CD4-positive, alpha-beta T cell (primary cell): ENCODE measurements at regions not wholly inside any gene's neighbourhood (a gene's known extent, or its start where the extent isn't known, plus 50 kb on each side); places are given as distances from the start of the nearest gene placed in this dataset.

Experiments
- ATAC-seq: fragments of 200-7000 bp; cut with Tn5 transposase; one replicate; pipeline ENCODE4 v1.10.0; 2022; ENCODE audit warnings: mild to moderate bottlenecking; ENCODE audit not compliant: poor library complexity
- CTCF ChIA-PET: fragments of 350-600 bp; sonication (Branson Sonifier 250); formaldehyde crosslinking; loops from one replicate; lab custom pipeline; 2021; ENCODE audit warnings: antibody characterized with exemption, inconsistent platforms; lab: Charles Lee
- POLR2A ChIA-PET: fragments of 350-600 bp; sonication (Branson Sonifier 250); formaldehyde crosslinking; loops from one replicate; lab custom pipeline; 2021; ENCODE audit warnings: antibody characterized with exemption, inconsistent platforms; lab: Charles Lee
- DNase-seq, 14 experiments: peaks; one replicate each; pipeline ENCODE4 v3.0.0-alpha.2; 2013 to 2020; ENCODE audit warnings: mixed read lengths in 2 of 14
- H3K27ac ChIP-seq, 2 donors: one replicate each; pipeline versions ENCODE4 v1.5.1 to v1.7.0; 2013; ENCODE audit warnings: low read length in 2 of 2, low read depth in 1 of 2, mild to moderate bottlenecking in 1 of 2
- H3K27me3 ChIP-seq, 2 experiments: 1 replicate in 1 of 2; 2 replicates in 1 of 2; pipeline versions ENCODE4 v1.6.1 to v1.7.0; 2013; ENCODE audit warnings: low read length in 2 of 2, control low read depth in 1 of 2, mild to moderate bottlenecking in 1 of 2, moderate library complexity in 1 of 2; ENCODE audit not compliant: insufficient read depth in 2 of 2, control insufficient read depth in 1 of 2
- H3K36me3 ChIP-seq: one replicate; pipeline ENCODE4 v1.6.1; 2013; ENCODE audit warnings: low read length, control low read depth; ENCODE audit not compliant: insufficient read depth
- H3K4me1 ChIP-seq: one replicate; pipeline ENCODE4 v1.6.1; 2013; ENCODE audit warnings: low read length, control low read depth; ENCODE audit not compliant: insufficient read depth
- H3K4me3 ChIP-seq: one replicate; pipeline ENCODE4 v1.5.1; 2013; ENCODE audit warnings: mild to moderate bottlenecking, low read length, moderate library complexity
- H3K9me3 ChIP-seq, 2 experiments: 1 replicate in 1 of 2; 2 replicates in 1 of 2; pipeline versions ENCODE4 v1.6.1 to v1.7.0; 2013; ENCODE audit warnings: low read length in 2 of 2, mild to moderate bottlenecking in 2 of 2, control low read depth in 1 of 2, moderate library complexity in 1 of 2; ENCODE audit not compliant: control insufficient read depth in 1 of 2, insufficient read depth in 1 of 2
- H3K27ac Mint-ChIP-seq: one replicate; pipeline ENCODE4 v1.8.0; 2020; ENCODE audit warnings: mixed read lengths
- H3K27me3 Mint-ChIP-seq: one replicate; pipeline ENCODE4 v1.8.0; 2021; ENCODE audit warnings: mixed read lengths
- H3K36me3 Mint-ChIP-seq: one replicate; pipeline ENCODE4 v1.8.0; 2021; ENCODE audit warnings: low read depth, mixed read lengths
- H3K4me1 Mint-ChIP-seq: one replicate; pipeline ENCODE4 v1.8.0; 2021; ENCODE audit warnings: low read depth, mixed read lengths
- H3K4me3 Mint-ChIP-seq: one replicate; pipeline ENCODE4 v1.8.0; 2020; ENCODE audit warnings: mild to moderate bottlenecking, mixed read lengths
- H3K9me3 Mint-ChIP-seq: one replicate; pipeline ENCODE4 v1.8.0; 2020; ENCODE audit warnings: mixed read lengths
- CTCF ChIP-seq: fragments of 200-600 bp; IDR thresholded peaks from one replicate; pipeline ENCODE4 v1.8.0; 2022; ENCODE audit warnings: antibody characterized with exemption, mild to moderate bottlenecking
- intact Hi-C, 2 experiments: fragments of 100-400 bp; cut with DNase I in 1 of 2; cut with micrococcal nuclease in 1 of 2; formaldehyde crosslinking; loops; one replicate each; pipeline versions ENCODE4 v1.15.1 to v1.9.0; 2023 to 2025; cut with DNase I, micrococcal nuclease

DNA sequence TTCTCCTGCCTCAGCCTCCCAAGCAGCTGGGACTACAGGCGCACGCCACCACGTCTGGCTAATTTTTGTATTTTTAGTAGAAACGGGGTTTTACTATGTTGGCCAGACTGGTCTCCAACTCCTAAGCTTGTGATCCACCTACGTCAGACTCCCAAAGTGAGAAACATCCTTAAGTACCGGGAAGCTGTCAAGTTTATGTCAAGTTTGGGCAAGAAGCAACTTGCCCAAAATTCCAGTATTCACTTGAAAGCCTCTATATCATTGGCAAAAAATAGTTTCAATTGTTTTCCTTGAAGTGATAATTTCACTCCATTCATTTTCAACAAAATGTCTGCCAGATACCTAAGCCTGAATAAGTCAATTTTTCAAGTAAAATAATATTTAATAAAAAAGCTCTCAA is 370.0 kb downstream of the FBXO8 start:
- intact Hi-C loops = no loop called here
- Mint-ChIP-seq H3K27me3 (no peaks in the 10 kb centered on the region), H3K4me3 (no peak overlapping the region), H3K36me3 (no peaks in the 10 kb centered on the region), H3K4me1 (no peaks in the 10 kb centered on the region), H3K9me3 (no peaks in the 10 kb centered on the region), H3K27ac (no peak overlapping the region)
- ChIA-PET POLR2A (no interaction called here), CTCF (no interaction called here)
- no peaks in the 10 kb centered on the region for H3K9me3 ChIP-seq
- no peaks in the 10 kb centered on the region for H3K27me3 ChIP-seq
- no peak for TF ChIP-seq CTCF
- ATAC-seq = no peak
- no peak overlapping the region for H3K4me3 ChIP-seq
- no peaks in the 10 kb centered on the region for H3K36me3 ChIP-seq
- no peak for DNase-seq
- H3K4me1 ChIP-seq = no peaks in the 10 kb centered on the region
- H3K27ac ChIP-seq = no peak overlapping the region

GRCh38 chr4:173912384-173912783 is 371.1 kb downstream of the FBXO8 start:
- Histone ChIP-seq H3K4me3 (no peak overlapping the region), H3K4me1 (no peaks in the 10 kb centered on the region), H3K36me3 (no peaks in the 10 kb centered on the region), H3K9me3 (no peaks in the 10 kb centered on the region), H3K27ac (no peak overlapping the region), H3K27me3 (no peaks in the 10 kb centered on the region)
- no peak overlapping the region for H3K4me3 Mint-ChIP-seq
- CTCF ChIA-PET = no interaction called here
- no peak overlapping the region for H3K27ac Mint-ChIP-seq
- POLR2A ChIA-PET = no interaction called here
- ATAC-seq = no peak
- DNase-seq = no peak
- H3K4me1 Mint-ChIP-seq = no peaks in the 10 kb centered on the region
- H3K36me3 Mint-ChIP-seq = no peaks in the 10 kb centered on the region
- intact Hi-C loops = no loop called here
- H3K9me3 Mint-ChIP-seq = no peaks in the 10 kb centered on the region
- no peaks in the 10 kb centered on the region for H3K27me3 Mint-ChIP-seq
- no peak for TF ChIP-seq CTCF

DNA sequence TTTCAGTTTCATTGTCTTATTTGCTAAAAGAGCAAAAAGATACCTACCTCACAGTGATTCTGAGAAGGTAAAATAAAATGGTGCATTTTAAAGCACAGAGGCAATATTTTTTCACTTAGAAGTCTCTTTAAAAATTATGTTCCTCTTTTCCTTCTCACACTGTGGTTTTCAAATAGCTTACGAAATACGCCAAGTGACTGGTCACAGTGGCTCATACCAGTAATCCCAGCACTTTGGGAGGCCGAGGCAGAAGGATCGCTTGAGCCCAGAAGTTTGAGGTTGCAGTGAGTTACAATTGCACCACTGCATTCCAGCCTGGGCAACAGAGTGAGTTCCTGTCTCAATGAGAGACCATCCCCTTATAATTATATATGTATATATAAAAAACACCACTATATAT is 372.6 kb downstream of the FBXO8 start:
- no peaks in the 10 kb centered on the region for H3K9me3 Mint-ChIP-seq
- CTCF ChIA-PET = no interaction called here
- no peak for TF ChIP-seq CTCF

More for the DNA sequence above, 372.6 kb downstream of the FBXO8 start:
- Histone ChIP-seq H3K9me3 (no peaks in the 10 kb centered on the region), H3K4me1 (no peaks in the 10 kb centered on the region), H3K27ac (no peak overlapping the region), H3K36me3 (no peaks in the 10 kb centered on the region), H3K27me3 (no peaks in the 10 kb centered on the region), H3K4me3 (no peak overlapping the region)
- Mint-ChIP-seq H3K27me3 (no peaks in the 10 kb centered on the region), H3K4me3 (no peak overlapping the region), H3K27ac (no peak overlapping the region), H3K4me1 (no peaks in the 10 kb centered on the region), H3K36me3 (no peaks in the 10 kb centered on the region)
- ATAC-seq (no peak), DNase-seq (peak in 3 of 14 experiments; percentile 1 to 32 (median 5))
- intact Hi-C loops = no loop called here
- POLR2A ChIA-PET = no interaction called here
